AG04449 (cell line): ENCODE measurements at regions not wholly inside any gene's neighbourhood (a gene's known extent, or its start where the extent isn't known, plus 50 kb on each side); places are given as distances from the start of the nearest gene placed in this dataset.
"Not testable (repeated sequence)": the region's sequence is repeated elsewhere in the genome, so short reads cannot be mapped to it uniquely, and the experiment has no call there.

Source experiments
- CTCF ChIA-PET: fragments of 350-600 bp; formaldehyde crosslinking; extraction: SDS; loops from one replicate; lab custom pipeline; 2021; ENCODE audit warnings: antibody characterized with exemption; lab: Yijun Ruan, JAX
- POLR2A ChIA-PET: fragments of 400-600, 350-600 bp; formaldehyde crosslinking; extraction: SDS; loops from one replicate; lab custom pipeline; 2020; ENCODE audit warnings: antibody characterized with exemption, inconsistent platforms; lab: Yijun Ruan, JAX
- DNase-seq: peaks from one replicate; pipeline ENCODE4 v3.0.0-alpha.2; 2010; ENCODE audit warnings: low read depth, low spot score
- H3K4me3 ChIP-seq: 2 replicates; pipeline ENCODE4 v1.5.1; 2011; ENCODE audit warnings: low read depth, mild to moderate bottlenecking, control low read depth, low read length
- TF ChIP-seq, protein P1 (sequence below): IDR thresholded peaks from one replicate; pipeline ENCODE4 v1.5.1; 2011; ENCODE audit warnings: mild to moderate bottlenecking, moderate library complexity, low read length, control low read depth, inconsistent platforms; ENCODE audit not compliant: insufficient read depth; ENCODE audit errors: missing control alignments

- CTCF ChIA-PET, result no interaction called here
- POLR2A ChIA-PET, result no interaction called here
- no peak for DNase-seq
- TF ChIP-seq, protein P1, sequence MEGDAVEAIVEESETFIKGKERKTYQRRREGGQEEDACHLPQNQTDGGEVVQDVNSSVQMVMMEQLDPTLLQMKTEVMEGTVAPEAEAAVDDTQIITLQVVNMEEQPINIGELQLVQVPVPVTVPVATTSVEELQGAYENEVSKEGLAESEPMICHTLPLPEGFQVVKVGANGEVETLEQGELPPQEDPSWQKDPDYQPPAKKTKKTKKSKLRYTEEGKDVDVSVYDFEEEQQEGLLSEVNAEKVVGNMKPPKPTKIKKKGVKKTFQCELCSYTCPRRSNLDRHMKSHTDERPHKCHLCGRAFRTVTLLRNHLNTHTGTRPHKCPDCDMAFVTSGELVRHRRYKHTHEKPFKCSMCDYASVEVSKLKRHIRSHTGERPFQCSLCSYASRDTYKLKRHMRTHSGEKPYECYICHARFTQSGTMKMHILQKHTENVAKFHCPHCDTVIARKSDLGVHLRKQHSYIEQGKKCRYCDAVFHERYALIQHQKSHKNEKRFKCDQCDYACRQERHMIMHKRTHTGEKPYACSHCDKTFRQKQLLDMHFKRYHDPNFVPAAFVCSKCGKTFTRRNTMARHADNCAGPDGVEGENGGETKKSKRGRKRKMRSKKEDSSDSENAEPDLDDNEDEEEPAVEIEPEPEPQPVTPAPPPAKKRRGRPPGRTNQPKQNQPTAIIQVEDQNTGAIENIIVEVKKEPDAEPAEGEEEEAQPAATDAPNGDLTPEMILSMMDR, result no peak
- H3K4me3 ChIP-seq, result no peak overlapping the region
Measured at GRCh38 chr3:95721938-95722337, 1092.5 kb upstream of the EPHA6 start.

GRCh38 chr3:95725770-95726169 lies 1088.6 kb upstream of the EPHA6 start:
- ChIA-PET POLR2A (no interaction called here), CTCF (no interaction called here)
- no peak overlapping the region for H3K4me3 ChIP-seq
- TF ChIP-seq, protein P1, result no peak
- no peak for DNase-seq

DNA sequence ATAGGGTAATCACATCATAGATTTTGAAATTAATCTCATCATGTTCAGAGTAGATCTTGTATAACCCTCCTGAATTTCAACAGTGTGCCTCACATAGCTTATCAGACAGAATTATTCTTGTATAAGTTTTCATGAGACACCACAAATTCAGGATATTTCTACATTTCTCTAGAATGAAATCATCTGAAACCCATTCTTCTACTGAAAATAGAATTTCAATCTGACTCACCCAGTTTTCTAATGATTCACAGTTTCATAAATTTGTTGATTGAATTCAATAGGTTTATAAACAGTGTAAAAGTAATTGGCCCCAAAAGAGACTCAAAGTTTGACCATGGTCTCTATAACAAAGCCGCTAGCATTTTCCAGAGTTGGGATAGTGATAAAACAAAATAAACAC lies 1082.6 kb upstream of the EPHA6 start:
- DNase-seq, result no peak
- TF ChIP-seq, protein P1, result no peak
- CTCF ChIA-PET, result no interaction called here
- no peak overlapping the region for H3K4me3 ChIP-seq
- POLR2A ChIA-PET, result no interaction called here

DNA sequence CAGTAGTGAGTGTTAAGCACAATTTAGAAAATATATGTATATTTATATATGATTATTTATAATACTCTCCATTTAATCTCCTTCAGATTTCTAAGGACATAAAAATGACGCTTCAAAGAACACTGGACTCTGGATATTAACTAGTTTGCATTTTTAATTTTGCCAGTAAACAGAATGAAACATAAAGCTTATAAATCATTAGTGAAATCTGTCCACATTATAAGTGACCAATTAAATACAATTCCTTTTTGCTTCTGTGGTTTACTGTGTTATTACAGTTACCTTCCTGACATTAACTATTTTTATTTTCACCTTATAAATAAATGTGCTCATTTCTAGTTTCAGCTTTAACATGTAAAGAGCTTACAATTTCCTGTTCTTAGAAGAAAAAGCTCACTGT lies 1081.1 kb upstream of the EPHA6 start:
- no peak overlapping the region for H3K4me3 ChIP-seq
- ChIA-PET CTCF (no interaction called here), POLR2A (no interaction called here)
- TF ChIP-seq, protein P1, result no peak
- no peak for DNase-seq

- CTCF ChIA-PET, result no interaction called here
- no peak for DNase-seq
- TF ChIP-seq, protein P1, result no peak
- POLR2A ChIA-PET, result no interaction called here
- no peak overlapping the region for H3K4me3 ChIP-seq
Measured at GRCh38 chr3:95738045-95738444, 1076.3 kb upstream of the EPHA6 start.

DNA sequence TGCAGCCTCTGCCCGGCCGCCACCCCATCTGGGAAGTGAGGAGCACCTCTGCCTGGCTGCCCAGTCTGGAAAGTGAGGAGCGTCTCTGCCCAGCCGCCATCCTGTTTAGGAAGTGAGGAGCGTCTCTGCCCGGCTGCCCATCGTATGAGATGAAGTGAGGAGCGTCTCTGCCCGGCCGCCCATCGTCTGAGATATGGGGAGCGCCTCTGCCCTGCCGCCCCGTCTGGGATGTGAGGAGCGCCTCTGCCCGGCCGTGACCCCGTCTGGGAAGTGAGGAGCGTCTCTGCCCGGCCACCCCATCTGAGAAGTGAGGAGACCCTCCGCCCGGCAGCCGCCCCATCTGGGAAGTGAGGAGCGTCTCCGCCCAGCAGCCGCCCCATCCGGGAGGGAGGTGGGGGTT lies 1069.5 kb upstream of the EPHA6 start:
- CTCF ChIA-PET, DNase-seq, POLR2A ChIA-PET, H3K4me3 ChIP-seq: not testable (repeated sequence)

GRCh38 chr3:95750097-95750496 lies 1064.3 kb upstream of the EPHA6 start:
- DNase-seq, result no peak
- TF ChIP-seq, protein P1, result no peak
- no peak overlapping the region for H3K4me3 ChIP-seq
- ChIA-PET POLR2A (no interaction called here), CTCF (no interaction called here)
